ENCODE measurements at regions not wholly inside any gene's neighbourhood (a gene's known extent, or its start where the extent isn't known, plus 50 kb on each side); places are given as distances from the start of the nearest gene placed in this dataset.

DNA sequence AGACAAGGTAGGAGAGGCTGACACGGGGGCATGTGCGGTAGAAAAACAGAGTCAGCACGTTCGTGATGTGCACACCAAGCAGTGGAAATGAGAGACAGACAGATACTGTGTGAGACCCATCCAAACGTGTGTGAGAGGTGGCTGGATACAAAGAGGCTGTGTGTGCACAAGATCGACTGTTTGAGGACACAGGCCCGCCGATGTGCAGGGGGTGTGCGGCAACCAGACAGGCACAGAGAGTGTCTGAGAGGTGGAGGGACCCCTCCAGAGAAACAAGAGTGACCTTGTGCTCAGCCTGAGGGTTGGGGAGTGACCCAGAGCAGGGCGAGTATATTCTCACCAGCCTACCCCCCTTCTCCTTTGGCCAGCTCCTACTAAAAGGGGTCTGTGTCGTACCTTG is 97.8 kb upstream of the IPO9 start (continued):
- TF ChIP-seq, protein P1, sequence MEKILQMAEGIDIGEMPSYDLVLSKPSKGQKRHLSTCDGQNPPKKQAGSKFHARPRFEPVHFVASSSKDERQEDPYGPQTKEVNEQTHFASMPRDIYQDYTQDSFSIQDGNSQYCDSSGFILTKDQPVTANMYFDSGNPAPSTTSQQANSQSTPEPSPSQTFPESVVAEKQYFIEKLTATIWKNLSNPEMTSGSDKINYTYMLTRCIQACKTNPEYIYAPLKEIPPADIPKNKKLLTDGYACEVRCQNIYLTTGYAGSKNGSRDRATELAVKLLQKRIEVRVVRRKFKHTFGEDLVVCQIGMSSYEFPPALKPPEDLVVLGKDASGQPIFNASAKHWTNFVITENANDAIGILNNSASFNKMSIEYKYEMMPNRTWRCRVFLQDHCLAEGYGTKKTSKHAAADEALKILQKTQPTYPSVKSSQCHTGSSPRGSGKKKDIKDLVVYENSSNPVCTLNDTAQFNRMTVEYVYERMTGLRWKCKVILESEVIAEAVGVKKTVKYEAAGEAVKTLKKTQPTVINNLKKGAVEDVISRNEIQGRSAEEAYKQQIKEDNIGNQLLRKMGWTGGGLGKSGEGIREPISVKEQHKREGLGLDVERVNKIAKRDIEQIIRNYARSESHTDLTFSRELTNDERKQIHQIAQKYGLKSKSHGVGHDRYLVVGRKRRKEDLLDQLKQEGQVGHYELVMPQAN (conservative IDR thresholded peaks at IDR 0.05) = no peak
- TF ChIP-seq JUNB (IDR thresholded peaks at IDR 0.05) (no peak), ATF7 (IDR thresholded peaks at IDR 0.05; ENCODE audit: low read depth) (no peak), ZBED1 (IDR thresholded peaks at IDR 0.05; ENCODE audit: borderline replicate concordance) (no peak), RUNX3 (IDR thresholded peaks at IDR 0.05; ENCODE audit: low read length) (no peak), TCF12 (IDR thresholded peaks at IDR 0.05; ENCODE audit: low read depth, low read length) (no peak), TCF3 (IDR thresholded peaks at IDR 0.05; ENCODE audit: borderline replicate concordance, insufficient read depth, low read depth, low read length) (no peak), SMAD1 (IDR thresholded peaks at IDR 0.05; ENCODE audit: low read depth, partially characterized antibody) (no peak), EP300 (IDR thresholded peaks at IDR 0.05; ENCODE audit: borderline replicate concordance in 1 of 2, control insufficient read depth in 1 of 2, low read depth in 2 of 2, low read length in 2 of 2) (no peak)
- TF ChIP-seq, protein P2, sequence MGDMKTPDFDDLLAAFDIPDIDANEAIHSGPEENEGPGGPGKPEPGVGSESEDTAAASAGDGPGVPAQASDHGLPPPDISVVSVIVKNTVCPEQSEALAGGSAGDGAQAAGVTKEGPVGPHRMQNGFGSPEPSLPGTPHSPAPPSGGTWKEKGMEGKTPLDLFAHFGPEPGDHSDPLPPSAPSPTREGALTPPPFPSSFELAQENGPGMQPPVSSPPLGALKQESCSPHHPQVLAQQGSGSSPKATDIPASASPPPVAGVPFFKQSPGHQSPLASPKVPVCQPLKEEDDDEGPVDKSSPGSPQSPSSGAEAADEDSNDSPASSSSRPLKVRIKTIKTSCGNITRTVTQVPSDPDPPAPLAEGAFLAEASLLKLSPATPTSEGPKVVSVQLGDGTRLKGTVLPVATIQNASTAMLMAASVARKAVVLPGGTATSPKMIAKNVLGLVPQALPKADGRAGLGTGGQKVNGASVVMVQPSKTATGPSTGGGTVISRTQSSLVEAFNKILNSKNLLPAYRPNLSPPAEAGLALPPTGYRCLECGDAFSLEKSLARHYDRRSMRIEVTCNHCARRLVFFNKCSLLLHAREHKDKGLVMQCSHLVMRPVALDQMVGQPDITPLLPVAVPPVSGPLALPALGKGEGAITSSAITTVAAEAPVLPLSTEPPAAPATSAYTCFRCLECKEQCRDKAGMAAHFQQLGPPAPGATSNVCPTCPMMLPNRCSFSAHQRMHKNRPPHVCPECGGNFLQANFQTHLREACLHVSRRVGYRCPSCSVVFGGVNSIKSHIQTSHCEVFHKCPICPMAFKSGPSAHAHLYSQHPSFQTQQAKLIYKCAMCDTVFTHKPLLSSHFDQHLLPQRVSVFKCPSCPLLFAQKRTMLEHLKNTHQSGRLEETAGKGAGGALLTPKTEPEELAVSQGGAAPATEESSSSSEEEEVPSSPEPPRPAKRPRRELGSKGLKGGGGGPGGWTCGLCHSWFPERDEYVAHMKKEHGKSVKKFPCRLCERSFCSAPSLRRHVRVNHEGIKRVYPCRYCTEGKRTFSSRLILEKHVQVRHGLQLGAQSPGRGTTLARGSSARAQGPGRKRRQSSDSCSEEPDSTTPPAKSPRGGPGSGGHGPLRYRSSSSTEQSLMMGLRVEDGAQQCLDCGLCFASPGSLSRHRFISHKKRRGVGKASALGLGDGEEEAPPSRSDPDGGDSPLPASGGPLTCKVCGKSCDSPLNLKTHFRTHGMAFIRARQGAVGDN (IDR thresholded peaks at IDR 0.05) = no peak
- TF ChIP-seq, protein P3, sequence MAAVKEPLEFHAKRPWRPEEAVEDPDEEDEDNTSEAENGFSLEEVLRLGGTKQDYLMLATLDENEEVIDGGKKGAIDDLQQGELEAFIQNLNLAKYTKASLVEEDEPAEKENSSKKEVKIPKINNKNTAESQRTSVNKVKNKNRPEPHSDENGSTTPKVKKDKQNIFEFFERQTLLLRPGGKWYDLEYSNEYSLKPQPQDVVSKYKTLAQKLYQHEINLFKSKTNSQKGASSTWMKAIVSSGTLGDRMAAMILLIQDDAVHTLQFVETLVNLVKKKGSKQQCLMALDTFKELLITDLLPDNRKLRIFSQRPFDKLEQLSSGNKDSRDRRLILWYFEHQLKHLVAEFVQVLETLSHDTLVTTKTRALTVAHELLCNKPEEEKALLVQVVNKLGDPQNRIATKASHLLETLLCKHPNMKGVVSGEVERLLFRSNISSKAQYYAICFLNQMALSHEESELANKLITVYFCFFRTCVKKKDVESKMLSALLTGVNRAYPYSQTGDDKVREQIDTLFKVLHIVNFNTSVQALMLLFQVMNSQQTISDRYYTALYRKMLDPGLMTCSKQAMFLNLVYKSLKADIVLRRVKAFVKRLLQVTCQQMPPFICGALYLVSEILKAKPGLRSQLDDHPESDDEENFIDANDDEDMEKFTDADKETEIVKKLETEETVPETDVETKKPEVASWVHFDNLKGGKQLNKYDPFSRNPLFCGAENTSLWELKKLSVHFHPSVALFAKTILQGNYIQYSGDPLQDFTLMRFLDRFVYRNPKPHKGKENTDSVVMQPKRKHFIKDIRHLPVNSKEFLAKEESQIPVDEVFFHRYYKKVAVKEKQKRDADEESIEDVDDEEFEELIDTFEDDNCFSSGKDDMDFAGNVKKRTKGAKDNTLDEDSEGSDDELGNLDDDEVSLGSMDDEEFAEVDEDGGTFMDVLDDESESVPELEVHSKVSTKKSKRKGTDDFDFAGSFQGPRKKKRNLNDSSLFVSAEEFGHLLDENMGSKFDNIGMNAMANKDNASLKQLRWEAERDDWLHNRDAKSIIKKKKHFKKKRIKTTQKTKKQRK (IDR thresholded peaks at IDR 0.05; ENCODE audit: low read depth, low read length) = no peak
- TF ChIP-seq, protein P4, sequence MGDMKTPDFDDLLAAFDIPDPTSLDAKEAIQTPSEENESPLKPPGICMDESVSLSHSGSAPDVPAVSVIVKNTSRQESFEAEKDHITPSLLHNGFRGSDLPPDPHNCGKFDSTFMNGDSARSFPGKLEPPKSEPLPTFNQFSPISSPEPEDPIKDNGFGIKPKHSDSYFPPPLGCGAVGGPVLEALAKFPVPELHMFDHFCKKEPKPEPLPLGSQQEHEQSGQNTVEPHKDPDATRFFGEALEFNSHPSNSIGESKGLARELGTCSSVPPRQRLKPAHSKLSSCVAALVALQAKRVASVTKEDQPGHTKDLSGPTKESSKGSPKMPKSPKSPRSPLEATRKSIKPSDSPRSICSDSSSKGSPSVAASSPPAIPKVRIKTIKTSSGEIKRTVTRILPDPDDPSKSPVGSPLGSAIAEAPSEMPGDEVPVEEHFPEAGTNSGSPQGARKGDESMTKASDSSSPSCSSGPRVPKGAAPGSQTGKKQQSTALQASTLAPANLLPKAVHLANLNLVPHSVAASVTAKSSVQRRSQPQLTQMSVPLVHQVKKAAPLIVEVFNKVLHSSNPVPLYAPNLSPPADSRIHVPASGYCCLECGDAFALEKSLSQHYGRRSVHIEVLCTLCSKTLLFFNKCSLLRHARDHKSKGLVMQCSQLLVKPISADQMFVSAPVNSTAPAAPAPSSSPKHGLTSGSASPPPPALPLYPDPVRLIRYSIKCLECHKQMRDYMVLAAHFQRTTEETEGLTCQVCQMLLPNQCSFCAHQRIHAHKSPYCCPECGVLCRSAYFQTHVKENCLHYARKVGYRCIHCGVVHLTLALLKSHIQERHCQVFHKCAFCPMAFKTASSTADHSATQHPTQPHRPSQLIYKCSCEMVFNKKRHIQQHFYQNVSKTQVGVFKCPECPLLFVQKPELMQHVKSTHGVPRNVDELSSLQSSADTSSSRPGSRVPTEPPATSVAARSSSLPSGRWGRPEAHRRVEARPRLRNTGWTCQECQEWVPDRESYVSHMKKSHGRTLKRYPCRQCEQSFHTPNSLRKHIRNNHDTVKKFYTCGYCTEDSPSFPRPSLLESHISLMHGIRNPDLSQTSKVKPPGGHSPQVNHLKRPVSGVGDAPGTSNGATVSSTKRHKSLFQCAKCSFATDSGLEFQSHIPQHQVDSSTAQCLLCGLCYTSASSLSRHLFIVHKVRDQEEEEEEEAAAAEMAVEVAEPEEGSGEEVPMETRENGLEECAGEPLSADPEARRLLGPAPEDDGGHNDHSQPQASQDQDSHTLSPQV (IDR thresholded peaks at IDR 0.05) = no peak

Measured in GM12878 (cell line).